K562 (cell line): ENCODE measurements at regions not wholly inside any gene's neighbourhood (a gene's known extent, or its start where the extent isn't known, plus 50 kb on each side); places are given as distances from the start of the nearest gene placed in this dataset.
"Not testable (repeated sequence)": the region's sequence is repeated elsewhere in the genome, so short reads cannot be mapped to it uniquely, and the experiment has no call there.

ENCODE experiments used
- ATAC-seq: fragments of 200-7000 bp; cut with Tn5 transposase; 3 replicates; pipeline ENCODE4 v1.9.1; 2020; ENCODE audit warnings: moderate library complexity
- BruUV-seq: library from RNA; stranded (reverse); fragments of 400-500 nt; replicated peaks from 2 replicates; lab custom pipeline; 2021; lab: Mats Ljungman, UMichigan
- CTCF ChIA-PET: fragments of 300-600 bp; formaldehyde crosslinking; extraction: SDS; loops from one replicate; lab custom pipeline; 2021; ENCODE audit warnings: low intra/inter-chr PET ratio; lab: Yijun Ruan, JAX
- POLR2A ChIA-PET: fragments of 300-600, 350-650 bp; sonication (Branson Sonifier 250); formaldehyde crosslinking; extraction: SDS; loops from one replicate; lab custom pipeline; 2021; ENCODE audit warnings: antibody characterized with exemption, inconsistent platforms; lab: Yijun Ruan, JAX
- DNase-seq, 4 experiments: peaks; one replicate each; pipeline versions ENCODE4 v3.0.0 to v3.0.0-alpha.2; 2011 to 2018; ENCODE audit warnings: low spot score in 3 of 4, mixed read lengths in 3 of 4; ENCODE audit errors: extremely low read depth in 1 of 4
- FAIRE-seq: peaks from 2 replicates; lab custom pipeline; 2011; peaks lifted over from hg19 to GRCh38; lab: Jason Lieb, UNC
- H2AFZ ChIP-seq: 2 replicates; pipeline ENCODE4 v1.6.0; 2011; ENCODE audit warnings: low read depth, low read length, control low read depth, inconsistent platforms
- H3K27ac ChIP-seq: fragments of 200-600 bp; 3 replicates; pipeline ENCODE4 v1.8.0; 2011; ENCODE audit warnings: low read depth, mild to moderate bottlenecking, control low read depth, inconsistent platforms, low read length, moderate library complexity, mixed read lengths; ENCODE audit errors: extremely low read depth
- H3K27me3 ChIP-seq, 2 experiments: fragments of 300-600 bp in 1 of 2; 2 replicates in 1 of 2; 3 replicates in 1 of 2; pipeline versions ENCODE4 v1.6.0 to v1.8.0; 2011; ENCODE audit warnings: inconsistent platforms in 2 of 2, low read length in 2 of 2, mild to moderate bottlenecking in 1 of 2, mixed read lengths in 1 of 2, moderate library complexity in 1 of 2; ENCODE audit not compliant: control insufficient read depth in 2 of 2, insufficient read depth in 2 of 2
- H3K36me3 ChIP-seq: fragments of 300-600 bp; 3 replicates; pipeline ENCODE4 v1.8.0; 2011; ENCODE audit warnings: mild to moderate bottlenecking, low read length, inconsistent platforms; ENCODE audit not compliant: control insufficient read depth, insufficient read depth
- H3K4me1 ChIP-seq, 2 experiments: fragments of 200-600 bp in 1 of 2; replicated peaks in 1 of 2; 2 replicates in 1 of 2; 3 replicates in 1 of 2; pipeline versions ENCODE4 v1.5.1 to v1.8.0; 2011; ENCODE audit warnings: inconsistent platforms in 2 of 2, low read length in 2 of 2, mild to moderate bottlenecking in 1 of 2, mixed read lengths in 1 of 2, moderate library complexity in 1 of 2; ENCODE audit not compliant: control insufficient read depth in 2 of 2, insufficient read depth in 2 of 2
- H3K4me2 ChIP-seq: 2 replicates; pipeline ENCODE4 v1.6.1; 2011; ENCODE audit warnings: low read length, control low read depth, inconsistent platforms, mixed read lengths; ENCODE audit not compliant: insufficient read depth
- H3K4me3 ChIP-seq: fragments of 200-600 bp; sonication (generic), shearing (Covaris generic); 2 replicates; pipeline ENCODE4 v1.5.1; 2016; ENCODE audit warnings: control low read depth, inconsistent platforms
- H3K79me2 ChIP-seq: fragments of 200-600 bp; 3 replicates; pipeline ENCODE4 v1.8.0; 2011; ENCODE audit warnings: low read length, inconsistent platforms; ENCODE audit not compliant: control insufficient read depth, insufficient read depth
- H3K9ac ChIP-seq, 2 experiments: 2 replicates each; pipeline versions ENCODE4 v1.6.0 to v1.6.1; 2011; ENCODE audit warnings: low read depth in 2 of 2, low read length in 2 of 2, control low read depth in 1 of 2, inconsistent platforms in 1 of 2, mild to moderate bottlenecking in 1 of 2, mixed read lengths in 1 of 2; ENCODE audit not compliant: insufficient read depth in 1 of 2
- H3K9me1 ChIP-seq: one replicate; pipeline ENCODE4 v1.6.0; 2011; ENCODE audit warnings: inconsistent platforms, mild to moderate bottlenecking, low read length, moderate library complexity; ENCODE audit not compliant: control insufficient read depth, insufficient read depth
- H3K9me3 ChIP-seq: replicated peaks from 2 replicates; pipeline ENCODE4 v1.5.1; 2011; ENCODE audit warnings: low read depth, low read length, inconsistent platforms; ENCODE audit not compliant: control insufficient read depth, insufficient read depth
- H4K20me1 ChIP-seq: replicated peaks from 2 replicates; pipeline ENCODE4 v1.6.1; 2011; ENCODE audit warnings: low read length, inconsistent platforms, mixed read lengths; ENCODE audit not compliant: control insufficient read depth, insufficient read depth
- CCNT2 ChIP-seq: IDR thresholded peaks from 2 replicates; pipeline ENCODE4 v1.6.1; 2011; ENCODE audit warnings: borderline replicate concordance, low read depth, mild to moderate bottlenecking, moderate library complexity, mixed read lengths, low read length; ENCODE audit not compliant: insufficient read length; ENCODE audit errors: extremely low read depth
- MCM2 ChIP-seq: fragments of 450-650 bp; IDR thresholded peaks from 2 replicates; pipeline ENCODE4 v1.6.1; 2017; ENCODE audit warnings: low read depth, mild to moderate bottlenecking
- MCM7 ChIP-seq, 2 experiments: fragments of 450-650 bp; IDR thresholded peaks; 2 replicates each; pipeline ENCODE4 v1.6.1; 2016 to 2018
- NRF1 ChIP-seq, 2 experiments: fragments of 450-650 bp; IDR thresholded peaks in 1 of 2; conservative IDR thresholded peaks in 1 of 2; 2 replicates each; pipeline ENCODE4 v1.6.1; 2014; ENCODE audit warnings: mild to moderate bottlenecking in 2 of 2
- POLR2H ChIP-seq: IDR thresholded peaks from 2 replicates; pipeline ENCODE4 v1.6.1; 2016; ENCODE audit warnings: missing genetic modification characterization, low read depth, mild to moderate bottlenecking, control low read depth, missing compliant biosample characterization, moderate library complexity
- ZNF165 ChIP-seq: fragments of 250-450 bp; sonication (Bioruptor Pico); IDR thresholded peaks from 2 replicates; pipeline ENCODE4 v1.4.0; 2020; ENCODE audit warnings: borderline replicate concordance
- ZNF740 ChIP-seq, 3 experiments: fragments of 200-800 bp in 1 of 3; sonication (Bioruptor generic) in 1 of 3; sonication (generic) in 1 of 3; formaldehyde crosslinking in 1 of 3; IDR thresholded peaks; 2 replicates each; pipeline versions ENCODE4 v1.6.1 to v1.8.0; 2016 to 2022; ENCODE audit warnings: mild to moderate bottlenecking in 2 of 3, missing compliant biosample characterization in 2 of 3, missing genetic modification characterization in 2 of 3, missing genetic modification reagents in 1 of 3
- ZNF76 ChIP-seq: fragments of 250-450 bp; sonication (Bioruptor Pico); IDR thresholded peaks from 2 replicates; pipeline ENCODE4 v1.4.0; 2020; ENCODE audit warnings: mild to moderate bottlenecking, moderate library complexity, borderline replicate concordance
- WGBS: fragments of 100-300 bp; shearing (Covaris generic); methylation state at CpG from one replicate; pipeline ENCODE4 v1.1.6; 2016; ENCODE audit warnings: low coverage, mixed read lengths; ENCODE audit not compliant: insufficient coverage; ENCODE audit errors: missing lambda C conversion rate; 5-methylcytosine and 5-hydroxymethylcytosine counted together
- in situ Hi-C: fragments of 300-500 bp; cut with MboI; formaldehyde crosslinking; loops from 4 replicates; pipeline ENCODE4 v1.15.0; 2018; ENCODE audit warnings: inconsistent platforms, mixed read lengths
- intact Hi-C: fragments of 100-400 bp; cut with micrococcal nuclease; formaldehyde crosslinking; loops from 2 replicates; pipeline ENCODE4 v1.14.2; 2022

- H3K9me3 ChIP-seq: no peaks in the 10 kb centered on the region
- no peaks in the 10 kb centered on the region for H3K27me3 ChIP-seq
- POLR2A ChIA-PET: no interaction called here
- no peak overlapping the region for H3K27ac ChIP-seq
- peaks cover 0 to 3% of the 10 kb centered on the region in 2 experiments; a peak in 1 of 5 replicates for H3K4me1 ChIP-seq
- no peak overlapping the region for H3K4me2 ChIP-seq
- FAIRE-seq (no peak), ATAC-seq (no peak), DNase-seq (no peak)
- intact Hi-C loops: no loop called here
- TF ChIP-seq NRF1 (conservative IDR thresholded peaks at IDR 0.05 in 1 of 2, IDR thresholded peaks at IDR 0.05 in 1 of 2) (peak; percentile 36 to 43; a peak in 2 of 4 replicates), MCM2 (no peak), CCNT2 (no peak), ZNF165 (CRISPR knock-in tag) (no peak), POLR2H (tag) (no peak), ZNF740 (CRISPR knock-in tag; IDR thresholded peaks at IDR 0.05) (no peak), ZNF740 (tag; IDR thresholded peaks at IDR 0.05) (no peak), MCM7 (IDR thresholded peaks at IDR 0.05) (no peak), ZNF76 (CRISPR knock-in tag) (no peak)
- WGBS: 17% methylated on average over 12 of the region's 23 CpGs
- CTCF ChIA-PET: no interaction called here
- H3K79me2 ChIP-seq: no peaks in the 10 kb centered on the region
- in situ Hi-C loops: no loop called here
- H4K20me1 ChIP-seq: no peaks in the 10 kb centered on the region
- H3K36me3 ChIP-seq: no peaks in the 10 kb centered on the region
- BruUV-seq: no TSS peak
- no peak overlapping the region for H2AFZ ChIP-seq
- no peak overlapping the region for H3K4me3 ChIP-seq
- no peaks in the 10 kb centered on the region for H3K9me1 ChIP-seq
- H3K9ac ChIP-seq: no peak overlapping the region
These were observed 158.2 kb downstream of the PLS3 start for GRCh38 chrX:115719171-115719570.

GRCh38 chrX:115722724-115723433, 161.9 kb downstream of the PLS3 start:
- H3K4me2 ChIP-seq, H3K9me3 ChIP-seq, intact Hi-C loops, in situ Hi-C loops, H3K4me1 ChIP-seq, ATAC-seq, H3K9me1 ChIP-seq, H3K27ac ChIP-seq, H4K20me1 ChIP-seq, BruUV-seq, DNase-seq, H2AFZ ChIP-seq, H3K27me3 ChIP-seq, H3K9ac ChIP-seq, FAIRE-seq, POLR2A ChIA-PET, H3K79me2 ChIP-seq, CTCF ChIA-PET, H3K4me3 ChIP-seq, H3K36me3 ChIP-seq: not testable (repeated sequence)
- WGBS: no CpG with 5 or more reads among the region's 33 CpGs
